SK-N-SH treated with all-trans-retinoic acid at 6 μM for 48 hours (cell line): ENCODE measurements at regions not wholly inside any gene's neighbourhood (a gene's known extent, or its start where the extent isn't known, plus 50 kb on each side); places are given as distances from the start of the nearest gene placed in this dataset.

Experiments used
- CSDC2 ChIP-seq: fragments of 250-450 bp; sonication (Bioruptor Pico); IDR thresholded peaks from 2 replicates; pipeline ENCODE4 v1.5.0; 2020; ENCODE audit warnings: mild to moderate bottlenecking, moderate library complexity
- ISL1 ChIP-seq: fragments of 250-450 bp; sonication (Bioruptor Pico); IDR thresholded peaks from 2 replicates; pipeline ENCODE4 v2.1.2; 2022; ENCODE audit warnings: mild to moderate bottlenecking, moderate library complexity
- OSR1 ChIP-seq: fragments of 250-450 bp; sonication (Bioruptor Pico); IDR thresholded peaks from 2 replicates; pipeline ENCODE4 v1.8.0; 2022; ENCODE audit warnings: moderate library complexity, mild to moderate bottlenecking, inconsistent platforms
- RARB ChIP-seq: fragments of 250-450 bp; sonication (Bioruptor Pico); IDR thresholded peaks from 2 replicates; pipeline ENCODE4 v1.8.0; 2021; ENCODE audit warnings: mild to moderate bottlenecking, moderate library complexity
- SNAI2 ChIP-seq: fragments of 250-450 bp; sonication (Bioruptor Pico); IDR thresholded peaks from 2 replicates; pipeline ENCODE4 v1.5.0; 2020; ENCODE audit warnings: mild to moderate bottlenecking, moderate library complexity
- TOX ChIP-seq: fragments of 250-450 bp; sonication (Bioruptor Pico); IDR thresholded peaks from 2 replicates; pipeline ENCODE4 v1.8.0; 2021; ENCODE audit warnings: mild to moderate bottlenecking, moderate library complexity, borderline replicate concordance
- ZFP3 ChIP-seq: fragments of 250-450 bp; sonication (Bioruptor Pico); IDR thresholded peaks from 2 replicates; pipeline ENCODE4 v1.5.0; 2020; ENCODE audit warnings: mild to moderate bottlenecking, moderate library complexity
- ZNF565 ChIP-seq: fragments of 450-650 bp; formaldehyde crosslinking; conservative IDR thresholded peaks from 2 replicates; pipeline ENCODE4 v1.5.0; 2020; ENCODE audit warnings: low read depth, mild to moderate bottlenecking, moderate library complexity

GRCh38 chr4:59881632-59882031 lies 1318.5 kb upstream of the ADGRL3 start:
- TF ChIP-seq SNAI2: no peak
- TF ChIP-seq ZFP3 (CRISPR knock-in tag): no peak
- no peak for TF ChIP-seq ZNF565 (CRISPR knock-in tag)
- TF ChIP-seq ISL1: no peak
- TF ChIP-seq OSR1: no peak
- no peak for TF ChIP-seq RARB (CRISPR knock-in tag)
- no peak for TF ChIP-seq TOX (CRISPR knock-in tag)
- TF ChIP-seq CSDC2 (CRISPR knock-in tag): no peak
